PFSK-1 (cell line): ENCODE measurements at regions not wholly inside any gene's neighbourhood (a gene's known extent, or its start where the extent isn't known, plus 50 kb on each side); places are given as distances from the start of the nearest gene placed in this dataset.

Experiments
- FOXP2 ChIP-seq: optimal IDR thresholded peaks from 2 replicates; pipeline ENCODE3; 2011; ENCODE audit warnings: borderline replicate concordance, control low read depth, inconsistent platforms; ENCODE audit not compliant: insufficient read depth; ENCODE audit errors: extremely low read length, extremely low read depth
- POLR2AphosphoS5 ChIP-seq: IDR thresholded peaks from 2 replicates; pipeline ENCODE4 v1.6.1; 2012; ENCODE audit warnings: low read depth, mild to moderate bottlenecking, control low read depth, low read length, moderate library complexity
- REST ChIP-seq, 2 experiments: IDR thresholded peaks; 2 replicates each; pipeline versions ENCODE4 v1.6.1 to v1.8.0; 2011 to 2012; ENCODE audit warnings: low read depth in 2 of 2, low read length in 2 of 2, control low read depth in 1 of 2, inconsistent platforms in 1 of 2, mild to moderate bottlenecking in 1 of 2, moderate library complexity in 1 of 2; ENCODE audit not compliant: insufficient read depth in 1 of 2
- SIN3A ChIP-seq: IDR thresholded peaks from 2 replicates; pipeline ENCODE4 v1.6.1; 2012; ENCODE audit warnings: mild to moderate bottlenecking, low read length, moderate library complexity, borderline replicate concordance; ENCODE audit not compliant: insufficient read depth
- TAF1 ChIP-seq: IDR thresholded peaks from 2 replicates; pipeline ENCODE4 v1.6.1; 2012; ENCODE audit warnings: low read length, control low read depth, borderline replicate concordance; ENCODE audit not compliant: insufficient read depth

- no peak for TF ChIP-seq POLR2AphosphoS5
- TF ChIP-seq FOXP2: no peak
- no peak for TF ChIP-seq SIN3A
- TF ChIP-seq REST (IDR thresholded peaks at IDR 0.05; ENCODE audit: insufficient read depth in 1 of 2, low read depth in 2 of 2, low read length in 2 of 2): no peak
These were observed 466.6 kb upstream of the PCDH9 start for GRCh38 chr13:67696775-67697174.

- TF ChIP-seq POLR2AphosphoS5 (no peak), SIN3A (no peak), FOXP2 (no peak), REST (IDR thresholded peaks at IDR 0.05; ENCODE audit: insufficient read depth in 1 of 2, low read depth in 2 of 2, low read length in 2 of 2) (no peak), TAF1 (no peak)
These were observed 434.4 kb upstream of the PCDH9 start for GRCh38 chr13:67664502-67664901.

GRCh38 chr13:67662997-67663396 lies 432.9 kb upstream of the PCDH9 start:
- no peak for TF ChIP-seq REST (IDR thresholded peaks at IDR 0.05; ENCODE audit: insufficient read depth in 1 of 2, low read depth in 2 of 2, low read length in 2 of 2)
- TF ChIP-seq SIN3A: no peak
- no peak for TF ChIP-seq POLR2AphosphoS5
- no peak for TF ChIP-seq TAF1
- TF ChIP-seq FOXP2: no peak

GRCh38 chr13:67652887-67653286 lies 422.8 kb upstream of the PCDH9 start:
- no peak for TF ChIP-seq REST (IDR thresholded peaks at IDR 0.05; ENCODE audit: insufficient read depth in 1 of 2, low read depth in 2 of 2, low read length in 2 of 2)
- no peak for TF ChIP-seq TAF1
- TF ChIP-seq FOXP2: no peak
- TF ChIP-seq SIN3A: no peak
- TF ChIP-seq POLR2AphosphoS5: no peak

- TF ChIP-seq TAF1 (no peak), SIN3A (no peak), FOXP2 (no peak), POLR2AphosphoS5 (no peak), REST (IDR thresholded peaks at IDR 0.05; ENCODE audit: insufficient read depth in 1 of 2, low read depth in 2 of 2, low read length in 2 of 2) (no peak)
These were observed 421.9 kb upstream of the PCDH9 start for GRCh38 chr13:67651908-67652465.
